Testis (tissue), 2 donors: ENCODE measurements at regions not wholly inside any gene's neighbourhood (a gene's known extent, or its start where the extent isn't known, plus 50 kb on each side); places are given as distances from the start of the nearest gene placed in this dataset.

Experiments used
- CTCF ChIP-seq, 3 experiments: fragments of 450-650 bp in 2 of 3; fragments of 200-600 bp in 1 of 3; sonication (generic) in 1 of 3; IDR thresholded peaks; one replicate each; pipeline ENCODE4 v1.5.1; 2016 to 2019; ENCODE audit warnings: antibody characterized with exemption in 3 of 3, mild to moderate bottlenecking in 2 of 3, moderate library complexity in 1 of 3
- POLR2A ChIP-seq: fragments of 450-650 bp; IDR thresholded peaks from one replicate; pipeline ENCODE4 v1.6.1; 2017; ENCODE audit warnings: antibody characterized with exemption, mild to moderate bottlenecking, moderate library complexity

GRCh38 chr9:16106021-16106571 lies 553.3 kb downstream of the CCDC171 start:
- no peak for TF ChIP-seq CTCF (IDR thresholded peaks at IDR 0.05)
- no peak for TF ChIP-seq POLR2A
